ENCODE measurements at regions not wholly inside any gene's neighbourhood (a gene's known extent, or its start where the extent isn't known, plus 50 kb on each side); places are given as distances from the start of the nearest gene placed in this dataset.

DNA sequence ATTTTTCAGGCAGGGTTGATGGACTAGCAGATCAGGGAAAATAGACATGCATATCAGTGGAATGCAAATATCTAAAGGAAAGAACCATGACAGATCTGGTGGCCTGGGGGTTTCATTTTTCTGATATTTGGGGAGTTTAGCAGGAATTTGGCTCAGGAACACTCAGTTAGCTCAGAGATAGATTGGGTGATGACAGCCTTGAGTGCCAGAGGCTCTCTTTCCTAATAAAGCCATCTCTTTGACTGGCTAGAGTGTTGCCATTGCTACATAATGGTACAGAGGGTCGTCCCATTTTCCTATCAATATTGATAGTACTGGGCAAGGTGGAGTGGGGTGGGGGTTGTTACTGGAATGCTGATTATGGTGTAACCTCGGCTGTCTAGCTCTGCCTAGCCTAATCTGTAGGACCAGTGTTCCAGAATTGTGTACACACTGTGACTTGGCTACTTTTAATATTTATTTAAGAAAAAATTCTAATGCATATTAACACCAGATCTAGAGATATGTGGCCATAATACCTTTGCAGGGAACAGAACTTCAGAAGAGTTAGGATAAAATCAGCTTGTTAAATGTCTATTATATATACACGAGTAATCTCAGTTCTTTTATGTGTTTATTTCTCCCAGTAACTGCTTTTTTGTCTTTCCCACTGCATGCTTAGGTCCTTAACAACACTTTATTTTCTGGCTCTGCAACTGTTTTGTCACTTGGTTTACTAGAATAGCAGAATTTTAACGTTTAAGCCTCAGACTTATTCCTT, 145.0 kb upstream of the SPOCK3 start:
- no peak for TF ChIP-seq POLR2AphosphoS5 (IDR thresholded peaks at IDR 0.05; ENCODE audit: low read depth, low read length)
- no peak for TF ChIP-seq POLR2A (IDR thresholded peaks at IDR 0.05; ENCODE audit: low read depth, low read length)
- TF ChIP-seq SPI1 (IDR thresholded peaks at IDR 0.05; ENCODE audit: low read depth, low read length) = no peak

All from GM12891 (cell line).